Retinal pigment epithelial cell (primary cell): ENCODE measurements at regions not wholly inside any gene's neighbourhood (a gene's known extent, or its start where the extent isn't known, plus 50 kb on each side); places are given as distances from the start of the nearest gene placed in this dataset.
A peak's percentile ranks its signal among the peaks of the same experiment; 100 is the strongest.

ENCODE experiments used
- DNase-seq: peaks from one replicate; pipeline ENCODE4 v3.0.0-alpha.2; 2010; ENCODE audit warnings: low read depth
- H3K4me3 ChIP-seq: 2 replicates; pipeline ENCODE4 v1.5.1; 2011; ENCODE audit warnings: mild to moderate bottlenecking, low read length, control low read depth, moderate library complexity
- TF ChIP-seq, protein P1 (sequence below): conservative IDR thresholded peaks from 2 replicates; pipeline ENCODE4 v1.5.1; 2011; ENCODE audit warnings: low read depth, low read length, control low read depth, inconsistent platforms

DNA sequence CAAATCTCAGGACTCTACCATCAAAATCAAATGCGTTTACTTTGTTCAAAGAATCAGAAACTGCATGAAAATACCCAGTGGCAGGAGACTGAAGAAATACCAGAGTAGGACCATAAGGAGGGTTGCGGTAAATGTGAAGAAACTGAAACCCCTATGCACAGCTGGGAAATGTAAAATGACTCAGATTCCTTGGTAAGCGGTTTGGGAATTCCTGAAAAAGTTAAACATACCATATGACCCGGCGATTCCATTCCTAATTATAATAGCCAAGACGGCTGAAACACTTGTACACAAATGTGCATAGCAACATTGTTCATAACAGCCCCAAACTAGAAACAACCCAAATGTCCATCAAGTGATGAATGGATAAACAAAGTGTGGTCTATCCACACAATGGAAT, 114.1 kb upstream of the GRAMD1B start:
- TF ChIP-seq, protein P1, sequence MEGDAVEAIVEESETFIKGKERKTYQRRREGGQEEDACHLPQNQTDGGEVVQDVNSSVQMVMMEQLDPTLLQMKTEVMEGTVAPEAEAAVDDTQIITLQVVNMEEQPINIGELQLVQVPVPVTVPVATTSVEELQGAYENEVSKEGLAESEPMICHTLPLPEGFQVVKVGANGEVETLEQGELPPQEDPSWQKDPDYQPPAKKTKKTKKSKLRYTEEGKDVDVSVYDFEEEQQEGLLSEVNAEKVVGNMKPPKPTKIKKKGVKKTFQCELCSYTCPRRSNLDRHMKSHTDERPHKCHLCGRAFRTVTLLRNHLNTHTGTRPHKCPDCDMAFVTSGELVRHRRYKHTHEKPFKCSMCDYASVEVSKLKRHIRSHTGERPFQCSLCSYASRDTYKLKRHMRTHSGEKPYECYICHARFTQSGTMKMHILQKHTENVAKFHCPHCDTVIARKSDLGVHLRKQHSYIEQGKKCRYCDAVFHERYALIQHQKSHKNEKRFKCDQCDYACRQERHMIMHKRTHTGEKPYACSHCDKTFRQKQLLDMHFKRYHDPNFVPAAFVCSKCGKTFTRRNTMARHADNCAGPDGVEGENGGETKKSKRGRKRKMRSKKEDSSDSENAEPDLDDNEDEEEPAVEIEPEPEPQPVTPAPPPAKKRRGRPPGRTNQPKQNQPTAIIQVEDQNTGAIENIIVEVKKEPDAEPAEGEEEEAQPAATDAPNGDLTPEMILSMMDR, result no peak
- no peak overlapping the region for H3K4me3 ChIP-seq
- DNase-seq, result no peak

GRCh38 chr11:123314972-123315371, 115.1 kb upstream of the GRAMD1B start:
- TF ChIP-seq, protein P1, result no peak

GRCh38 chr11:123313262-123313661, 116.8 kb upstream of the GRAMD1B start:
- DNase-seq, result no peak
- TF ChIP-seq, protein P1, result no peak
- no peak overlapping the region for H3K4me3 ChIP-seq

More at GRCh38 chr11:123314972-123315371, 115.1 kb upstream of the GRAMD1B start:
- H3K4me3 ChIP-seq, result no peak overlapping the region
- no peak for DNase-seq

- peak; percentile 58 for DNase-seq
- TF ChIP-seq, protein P1, result no peak
- no peak overlapping the region for H3K4me3 ChIP-seq
Observed at GRCh38 chr11:123308077-123308476, 113.0 kb upstream of the CLMP start.

DNA sequence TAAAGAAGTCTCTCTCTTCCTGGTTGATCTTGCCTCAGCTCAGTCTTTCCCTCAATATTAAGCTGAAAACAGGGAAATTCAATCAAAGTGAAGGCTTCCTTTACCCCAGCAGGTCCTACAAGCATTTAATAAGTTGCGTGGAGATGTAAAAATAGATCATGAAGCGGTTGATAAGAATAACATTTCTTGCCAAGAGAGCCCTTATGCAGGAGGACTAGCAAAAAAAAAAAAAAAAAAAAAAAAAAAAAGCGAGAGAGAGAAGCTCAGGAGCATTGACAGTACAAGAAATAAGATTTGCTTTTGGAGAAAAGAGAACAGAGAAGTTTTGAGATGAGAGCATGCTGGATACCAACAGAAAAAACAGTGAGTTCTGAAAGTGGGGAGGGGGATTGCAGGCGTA, 112.2 kb upstream of the CLMP start:
- no peak overlapping the region for H3K4me3 ChIP-seq
- DNase-seq, result no peak
- TF ChIP-seq, protein P1, result no peak

DNA sequence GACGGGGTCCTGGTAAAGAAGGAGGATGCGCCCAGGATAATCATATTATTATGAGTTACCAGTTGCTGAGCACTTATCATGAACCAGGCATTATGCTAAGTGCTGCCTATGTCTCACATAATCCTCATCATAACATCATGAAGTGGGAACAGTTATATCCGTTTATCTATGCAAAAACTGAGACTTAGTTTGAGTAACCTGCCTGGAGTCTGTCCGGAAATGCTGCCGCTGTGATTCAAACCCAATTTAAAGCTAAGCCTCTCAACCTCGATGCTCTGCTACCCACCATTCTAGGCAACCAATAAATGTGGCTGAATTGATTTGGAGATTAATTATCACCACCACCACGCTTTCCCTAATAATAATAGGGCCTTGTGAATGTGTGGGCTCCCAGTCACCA, 111.5 kb upstream of the CLMP start:
- no peak overlapping the region for H3K4me3 ChIP-seq
- TF ChIP-seq, protein P1, result no peak
- no peak for DNase-seq

- H3K4me3 ChIP-seq, result no peak overlapping the region
- TF ChIP-seq, protein P1, result no peak
- DNase-seq, result no peak
Observed at GRCh38 chr11:123305601-123306375, 110.7 kb upstream of the CLMP start.
